C4-2B (cell line): ENCODE measurements at regions not wholly inside any gene's neighbourhood (a gene's known extent, or its start where the extent isn't known, plus 50 kb on each side); places are given as distances from the start of the nearest gene placed in this dataset.

ENCODE experiments used
- H3K27ac ChIP-seq: fragments of 450-650 bp; 2 replicates; pipeline ENCODE4 v1.5.1; 2017
- CTCF ChIP-seq: fragments of 450-650 bp; conservative IDR thresholded peaks from 2 replicates; pipeline ENCODE4 v1.5.1; 2017; ENCODE audit warnings: mild to moderate bottlenecking
- ZFX ChIP-seq: fragments of 450-650 bp; IDR thresholded peaks from 2 replicates; pipeline ENCODE4 v1.6.1; 2017

GRCh38 chr7:1311406-1312135, 78.9 kb downstream of the UNCX start:
- TF ChIP-seq ZFX (no peak), CTCF (no peak)
- H3K27ac ChIP-seq, result no peak overlapping the region

GRCh38 chr7:1312136-1313070, 79.7 kb downstream of the UNCX start:
- TF ChIP-seq CTCF, result no peak
- TF ChIP-seq ZFX, result no peak
- no peak overlapping the region for H3K27ac ChIP-seq

GRCh38 chr7:1313613-1314012, 80.9 kb downstream of the UNCX start:
- no peak overlapping the region for H3K27ac ChIP-seq
- no peak for TF ChIP-seq ZFX
- no peak for TF ChIP-seq CTCF

GRCh38 chr7:1314021-1314907, 81.6 kb downstream of the UNCX start:
- TF ChIP-seq ZFX (no peak), CTCF (no peak)

GRCh38 chr7:1314908-1315450, 82.3 kb downstream of the UNCX start:
- TF ChIP-seq CTCF (no peak), ZFX (no peak)
- H3K27ac ChIP-seq, result no peak overlapping the region

More at GRCh38 chr7:1314021-1314907, 81.6 kb downstream of the UNCX start:
- H3K27ac ChIP-seq, result no peak overlapping the region

GRCh38 chr7:1316086-1316485, 83.4 kb downstream of the UNCX start:
- H3K27ac ChIP-seq, result no peak overlapping the region

More at GRCh38 chr7:1316086-1316485, 83.4 kb downstream of the UNCX start:
- no peak for TF ChIP-seq CTCF
- no peak for TF ChIP-seq ZFX
